ENCODE measurements at regions not wholly inside any gene's neighbourhood (a gene's known extent, or its start where the extent isn't known, plus 50 kb on each side); places are given as distances from the start of the nearest gene placed in this dataset.

DNA sequence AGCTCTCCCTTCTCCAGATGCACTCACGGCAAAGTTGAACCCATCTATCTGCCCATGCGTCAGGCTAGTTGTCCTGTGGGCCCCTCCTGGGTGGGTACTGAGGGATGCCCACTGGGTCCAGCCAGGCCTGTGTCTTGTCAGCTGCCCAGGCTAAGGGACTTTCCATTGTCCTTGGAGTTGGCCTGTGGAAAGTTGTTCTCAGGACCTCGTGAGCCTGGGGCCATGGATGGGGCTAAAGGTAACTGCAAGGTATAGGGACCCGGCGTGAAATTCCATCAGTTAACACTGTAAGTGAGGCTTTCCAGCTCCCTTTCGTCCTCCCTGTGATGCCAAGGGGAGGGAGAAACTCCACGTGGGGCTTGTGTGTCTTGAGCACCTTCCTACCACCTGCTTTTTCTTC is 126.5 kb downstream of the CEBPB start:
- TF ChIP-seq, protein P1, sequence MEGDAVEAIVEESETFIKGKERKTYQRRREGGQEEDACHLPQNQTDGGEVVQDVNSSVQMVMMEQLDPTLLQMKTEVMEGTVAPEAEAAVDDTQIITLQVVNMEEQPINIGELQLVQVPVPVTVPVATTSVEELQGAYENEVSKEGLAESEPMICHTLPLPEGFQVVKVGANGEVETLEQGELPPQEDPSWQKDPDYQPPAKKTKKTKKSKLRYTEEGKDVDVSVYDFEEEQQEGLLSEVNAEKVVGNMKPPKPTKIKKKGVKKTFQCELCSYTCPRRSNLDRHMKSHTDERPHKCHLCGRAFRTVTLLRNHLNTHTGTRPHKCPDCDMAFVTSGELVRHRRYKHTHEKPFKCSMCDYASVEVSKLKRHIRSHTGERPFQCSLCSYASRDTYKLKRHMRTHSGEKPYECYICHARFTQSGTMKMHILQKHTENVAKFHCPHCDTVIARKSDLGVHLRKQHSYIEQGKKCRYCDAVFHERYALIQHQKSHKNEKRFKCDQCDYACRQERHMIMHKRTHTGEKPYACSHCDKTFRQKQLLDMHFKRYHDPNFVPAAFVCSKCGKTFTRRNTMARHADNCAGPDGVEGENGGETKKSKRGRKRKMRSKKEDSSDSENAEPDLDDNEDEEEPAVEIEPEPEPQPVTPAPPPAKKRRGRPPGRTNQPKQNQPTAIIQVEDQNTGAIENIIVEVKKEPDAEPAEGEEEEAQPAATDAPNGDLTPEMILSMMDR (IDR thresholded peaks at IDR 0.05), result no peak
- no peak for TF ChIP-seq POLR2A (IDR thresholded peaks at IDR 0.05)

All from lower leg skin (tissue), 3 donors.